ENCODE measurements at regions not wholly inside any gene's neighbourhood (a gene's known extent, or its start where the extent isn't known, plus 50 kb on each side); places are given as distances from the start of the nearest gene placed in this dataset.

DNA sequence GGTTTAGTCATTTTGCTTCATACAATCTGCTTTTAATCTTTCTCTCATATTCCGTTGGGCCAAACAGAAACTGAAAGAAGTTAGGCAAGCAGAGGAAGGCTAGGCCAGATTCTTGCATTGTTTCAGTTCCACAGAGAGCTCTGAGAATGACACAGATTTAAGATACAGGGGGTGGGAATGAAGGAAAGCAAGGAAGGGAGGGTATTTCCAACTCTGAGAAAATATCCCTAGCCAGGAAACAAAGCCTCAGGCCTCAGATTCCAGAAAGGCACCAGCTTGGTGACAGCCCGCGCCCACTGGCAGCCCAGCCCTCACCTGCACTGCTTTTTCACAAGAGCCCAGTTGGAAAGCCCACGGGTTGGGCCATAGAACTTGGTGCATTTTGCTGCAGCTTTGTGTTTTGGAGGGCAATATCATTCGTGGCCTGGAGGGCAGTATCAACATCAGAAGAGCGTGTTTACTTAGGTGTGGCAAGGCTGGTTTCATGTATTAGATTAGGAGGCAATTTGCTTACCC lies 63.5 kb downstream of the ENC1 start:
- no peak overlapping the region; the same call in 1 of the 2 replicates for H3K4me3 ChIP-seq (ENCODE audit: low read length)
- TF ChIP-seq ZNF274 (IDR thresholded peaks at IDR 0.05; ENCODE audit: low read depth, low read length), result no peak

DNA sequence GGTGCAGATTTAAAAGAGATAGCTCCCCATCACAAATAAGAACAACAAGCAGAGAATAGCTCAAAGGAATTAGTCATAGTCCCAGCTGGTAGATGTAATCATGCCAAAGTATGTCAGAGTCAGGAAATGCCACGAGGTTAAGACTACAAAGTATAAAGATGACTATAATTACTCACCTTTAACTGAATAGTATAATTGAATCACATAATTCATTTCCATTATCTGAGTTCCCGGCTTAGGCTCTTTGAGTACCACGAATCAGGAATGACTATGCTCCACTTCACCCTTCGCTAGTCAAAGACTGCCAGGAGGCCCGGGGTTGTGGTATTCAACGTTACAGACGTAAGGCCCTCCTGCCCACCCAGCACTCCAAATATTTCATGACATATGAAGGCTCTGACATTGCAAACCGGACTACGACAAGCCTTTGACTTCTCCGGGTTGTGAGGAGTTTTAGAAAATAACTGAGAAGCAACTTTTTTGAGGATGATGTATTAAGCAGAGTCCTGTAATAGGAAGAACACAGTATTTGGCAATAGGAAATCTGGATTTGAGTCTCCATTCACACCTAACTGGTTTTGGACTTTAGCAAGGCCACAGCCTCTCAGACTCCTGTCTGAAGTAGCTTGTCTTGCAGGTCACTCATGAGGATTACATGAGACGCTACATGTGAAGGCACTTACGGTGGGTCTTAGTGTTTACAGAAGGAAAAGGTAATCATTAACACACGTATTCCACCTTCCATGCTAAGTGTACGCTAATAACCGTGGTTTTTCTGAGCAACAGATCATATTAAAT lies 64.6 kb downstream of the ENC1 start:
- TF ChIP-seq ZNF274 (IDR thresholded peaks at IDR 0.05; ENCODE audit: low read depth, low read length), result no peak
- no peak overlapping the region for H3K4me3 ChIP-seq (ENCODE audit: low read length)

DNA sequence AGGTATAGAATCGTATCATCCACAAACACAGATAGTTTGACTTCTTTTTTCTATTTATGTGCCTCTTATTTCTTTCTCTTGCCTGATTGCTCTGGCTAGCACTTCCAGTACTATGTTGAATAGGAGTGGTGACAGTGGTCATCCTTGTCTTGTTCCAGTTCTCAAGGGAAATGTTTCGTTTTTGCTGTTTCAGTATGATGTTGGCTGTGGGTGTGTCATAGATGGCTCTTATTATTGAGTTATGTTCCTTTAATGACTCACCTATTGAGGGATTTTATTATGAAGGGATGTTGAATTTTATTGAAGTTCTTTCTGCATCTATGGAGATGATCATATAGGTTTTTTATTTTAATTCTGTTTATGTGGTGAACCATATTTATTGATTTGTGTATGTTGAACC lies 70.3 kb downstream of the ENC1 start:
- H3K4me3 ChIP-seq (ENCODE audit: low read length), result no peak overlapping the region
- no peak for TF ChIP-seq ZNF274 (IDR thresholded peaks at IDR 0.05; ENCODE audit: low read depth, low read length)

DNA sequence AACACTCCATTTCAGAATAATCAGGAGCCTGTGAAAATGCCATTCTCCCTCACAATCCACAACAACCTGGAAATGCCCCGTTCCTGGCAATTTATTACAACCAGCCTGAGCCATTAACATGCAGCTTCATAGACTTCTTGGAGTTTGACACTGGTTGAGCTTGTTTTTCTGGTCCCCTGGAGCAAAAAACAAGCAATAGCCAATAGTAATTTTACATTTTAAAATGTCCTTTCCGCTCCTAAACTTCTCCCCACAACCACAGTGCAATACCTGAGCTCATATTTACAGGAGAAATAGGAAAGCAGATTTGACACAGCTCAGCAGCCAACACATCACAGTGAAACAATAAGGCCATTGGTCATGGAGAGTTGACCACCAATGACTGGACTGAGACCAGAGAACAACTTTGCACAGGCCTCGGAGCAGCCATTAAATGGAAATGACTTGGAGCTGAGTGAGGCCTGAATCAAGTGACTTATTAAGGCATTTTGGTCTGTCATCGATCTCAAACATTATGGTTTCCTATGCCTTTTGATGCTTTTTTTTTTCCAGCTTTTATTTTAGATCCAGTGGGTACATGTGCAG lies 73.0 kb downstream of the ENC1 start:
- no peak for TF ChIP-seq ZNF274 (IDR thresholded peaks at IDR 0.05; ENCODE audit: low read depth, low read length)
- no peak overlapping the region for H3K4me3 ChIP-seq (ENCODE audit: low read length)

DNA sequence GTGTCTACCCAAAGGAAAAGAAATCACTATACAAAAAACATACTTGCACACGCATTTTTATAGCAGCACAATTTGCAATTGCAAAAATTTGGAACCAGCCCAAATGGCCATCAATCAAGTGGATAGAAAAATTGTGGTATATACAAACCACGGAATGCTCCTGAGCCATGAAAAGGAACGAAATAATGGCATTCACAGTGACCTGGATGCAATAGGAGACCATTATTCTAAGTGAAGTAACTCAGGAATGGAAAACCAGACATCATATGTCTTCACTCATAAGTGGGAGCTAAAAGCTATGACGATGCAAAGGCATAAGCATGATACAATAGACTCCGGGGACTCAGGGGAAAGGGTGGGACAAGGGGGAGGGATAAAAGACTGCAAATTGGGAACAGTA lies 78.4 kb downstream of the ENC1 start:
- no peak for TF ChIP-seq ZNF274 (IDR thresholded peaks at IDR 0.05; ENCODE audit: low read depth, low read length)
- no peak overlapping the region for H3K4me3 ChIP-seq (ENCODE audit: low read length)

DNA sequence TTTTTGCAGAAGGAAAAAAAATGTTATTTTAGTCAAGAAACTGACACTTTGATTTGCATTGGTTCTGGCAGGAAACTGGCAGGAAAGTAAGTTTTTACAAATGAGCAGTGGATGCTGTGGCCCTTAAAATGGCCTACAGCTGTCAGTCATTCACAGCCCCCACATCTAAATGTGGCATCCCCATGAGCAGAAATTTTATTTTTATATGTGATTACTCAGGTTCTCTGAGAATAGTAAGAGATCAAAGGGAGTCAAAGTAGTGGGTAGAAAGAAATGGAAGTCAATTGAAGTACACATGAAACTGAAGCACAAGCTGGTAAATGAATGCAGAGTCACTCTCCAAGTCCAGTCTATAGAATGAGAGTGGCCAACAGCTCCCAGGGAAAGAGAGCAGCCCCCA lies 80.3 kb downstream of the ENC1 start:
- TF ChIP-seq ZNF274 (IDR thresholded peaks at IDR 0.05; ENCODE audit: low read depth, low read length), result no peak
- no peak overlapping the region for H3K4me3 ChIP-seq (ENCODE audit: low read length)

DNA sequence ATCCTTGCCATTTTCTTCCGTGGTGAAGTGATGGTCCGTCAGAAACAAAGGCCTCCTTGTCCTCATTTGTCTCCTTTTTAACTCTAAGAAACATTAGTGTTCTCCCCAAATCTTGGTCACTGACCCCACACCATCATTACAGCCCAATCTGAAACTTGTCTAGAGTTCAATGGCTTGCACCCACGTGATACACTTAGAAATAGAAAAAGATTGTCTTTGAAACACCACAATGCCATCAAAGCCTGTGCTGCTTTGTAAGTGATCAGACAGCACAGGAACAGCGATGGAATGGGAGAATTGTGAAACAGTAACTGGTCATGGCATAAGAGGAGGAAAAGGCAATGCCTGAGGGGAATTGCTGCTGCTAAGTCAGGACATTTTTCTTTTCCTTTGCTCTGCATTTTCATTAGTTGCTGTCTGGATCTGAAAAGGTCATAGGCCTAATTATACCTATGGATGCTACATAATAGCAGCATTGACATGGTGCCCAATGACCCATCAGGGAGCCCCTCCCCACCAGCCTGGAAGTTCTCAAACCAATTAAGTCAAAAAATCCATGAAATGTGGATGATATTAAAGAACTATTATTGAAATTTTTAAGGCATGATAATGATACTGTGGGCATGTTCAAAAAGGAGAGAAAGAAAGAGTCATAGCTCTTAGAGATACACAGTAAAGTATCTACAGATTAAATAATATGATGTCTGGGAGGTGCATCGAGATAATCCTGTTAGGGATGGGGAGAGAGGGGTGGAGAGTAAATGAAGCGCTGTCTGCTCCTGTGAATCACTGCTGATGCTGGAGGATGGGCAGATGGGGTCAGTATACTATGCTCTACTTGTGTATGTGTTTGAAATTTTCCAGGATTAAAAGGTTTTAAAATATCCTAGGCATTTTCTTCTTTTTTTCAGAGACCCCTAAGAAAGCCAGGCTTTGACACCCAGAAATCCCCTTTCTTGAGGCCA lies 83.6 kb downstream of the ENC1 start:
- H3K4me3 ChIP-seq (ENCODE audit: low read length), result no peak overlapping the region
- TF ChIP-seq ZNF274 (IDR thresholded peaks at IDR 0.05; ENCODE audit: low read depth, low read length), result no peak

DNA sequence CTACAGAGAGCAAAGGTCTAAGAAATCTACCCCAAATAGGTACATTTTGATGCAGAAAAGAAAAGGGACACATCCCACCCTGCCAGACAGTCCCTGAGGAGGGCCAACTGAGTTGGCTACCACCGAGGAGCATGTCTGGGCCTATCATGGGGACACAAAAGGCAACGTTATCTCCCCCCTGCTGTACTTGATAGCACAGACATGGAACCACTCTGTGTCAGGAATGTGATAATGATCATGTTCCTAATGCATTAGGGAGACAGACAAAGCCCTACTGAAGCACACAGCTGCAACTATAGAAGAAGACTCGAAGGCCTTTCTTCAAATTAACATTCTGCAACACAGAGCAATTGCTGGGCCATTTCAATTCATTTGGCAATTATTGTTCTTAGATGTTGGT lies 84.5 kb downstream of the ENC1 start:
- no peak overlapping the region for H3K4me3 ChIP-seq (ENCODE audit: low read length)
- no peak for TF ChIP-seq ZNF274 (IDR thresholded peaks at IDR 0.05; ENCODE audit: low read depth, low read length)

DNA sequence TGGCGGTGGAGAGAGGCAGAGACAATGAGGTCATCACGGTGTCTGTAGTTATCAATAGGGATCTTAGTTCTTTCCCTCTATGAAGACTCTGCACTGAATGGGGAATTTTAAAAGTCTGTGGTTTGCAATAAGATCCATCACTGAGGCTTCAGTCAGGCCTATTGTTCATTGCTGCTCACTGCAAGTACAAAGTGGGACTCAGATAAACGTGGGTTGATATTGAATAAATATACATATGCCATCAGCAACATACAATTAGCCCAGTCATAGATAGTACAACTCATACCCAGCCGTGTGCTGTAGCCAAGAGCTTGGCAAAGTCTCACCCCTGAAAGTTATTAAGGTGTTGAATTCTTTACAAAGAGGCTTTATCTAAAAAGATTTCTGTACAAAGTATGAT lies 88.4 kb downstream of the ENC1 start:
- H3K4me3 ChIP-seq (ENCODE audit: low read length), result no peak overlapping the region
- no peak for TF ChIP-seq ZNF274 (IDR thresholded peaks at IDR 0.05; ENCODE audit: low read depth, low read length)

DNA sequence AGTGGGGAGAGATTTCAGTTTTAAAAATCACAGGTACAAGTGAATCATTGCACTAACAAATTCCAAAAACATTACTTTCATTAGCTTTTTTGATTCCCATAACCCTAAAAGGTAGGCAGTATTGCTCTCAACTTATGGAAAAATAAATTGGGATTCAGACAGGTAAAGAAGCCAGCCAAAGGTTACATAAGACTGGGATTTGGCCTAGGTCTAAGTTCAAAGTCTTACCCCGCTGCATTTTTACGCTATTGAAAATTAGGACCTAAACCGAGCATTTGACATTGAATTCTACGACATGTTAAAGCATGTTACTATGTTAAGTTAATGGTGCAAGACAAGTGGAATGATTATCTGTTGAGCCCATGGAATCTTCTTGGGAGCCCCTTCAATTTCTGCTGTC lies 89.6 kb downstream of the ENC1 start:
- TF ChIP-seq ZNF274 (IDR thresholded peaks at IDR 0.05; ENCODE audit: low read depth, low read length), result no peak
- H3K4me3 ChIP-seq (ENCODE audit: low read length), result no peak overlapping the region

DNA sequence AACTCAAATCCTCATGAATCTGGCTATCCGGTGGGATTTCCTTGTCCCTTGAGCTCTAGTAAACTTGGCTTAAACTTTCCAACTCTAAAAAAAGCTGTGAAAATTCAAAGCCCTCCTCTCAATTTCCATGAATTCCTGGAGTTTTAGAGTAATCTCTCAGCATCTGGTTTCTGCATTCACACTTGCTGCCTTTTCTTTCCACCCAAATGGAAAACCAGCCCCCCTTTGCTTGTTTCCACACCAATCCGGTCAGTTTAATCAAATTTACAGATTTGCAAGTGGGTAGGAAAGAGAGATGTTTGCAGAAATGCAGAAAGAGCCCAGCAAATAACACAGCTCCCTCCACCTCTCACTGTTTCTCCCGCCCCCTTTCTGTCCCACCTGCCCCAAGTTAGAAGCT lies 91.1 kb downstream of the ENC1 start:
- no peak for TF ChIP-seq ZNF274 (IDR thresholded peaks at IDR 0.05; ENCODE audit: low read depth, low read length)
- no peak overlapping the region for H3K4me3 ChIP-seq (ENCODE audit: low read length)

DNA sequence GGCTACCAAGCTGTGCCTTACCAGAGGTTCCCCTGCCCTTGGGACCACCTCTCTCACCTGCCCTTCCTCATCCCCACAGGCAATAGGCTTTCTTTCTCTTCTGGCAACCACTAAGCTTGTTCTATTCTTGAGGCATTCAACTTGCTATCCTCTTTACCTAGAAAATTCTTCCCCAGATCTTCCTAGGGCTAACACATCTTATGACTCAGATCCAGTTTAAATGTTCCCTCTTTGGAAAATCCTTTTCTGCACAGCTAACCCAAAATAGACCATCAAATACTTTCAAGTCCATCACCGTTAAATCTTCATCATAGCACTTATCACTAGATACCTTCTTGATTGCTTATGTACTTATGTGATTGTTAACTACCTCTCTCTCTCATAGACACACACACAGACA lies 93.7 kb downstream of the ENC1 start:
- H3K4me3 ChIP-seq (ENCODE audit: low read length), result no peak overlapping the region
- no peak for TF ChIP-seq ZNF274 (IDR thresholded peaks at IDR 0.05; ENCODE audit: low read depth, low read length)

DNA sequence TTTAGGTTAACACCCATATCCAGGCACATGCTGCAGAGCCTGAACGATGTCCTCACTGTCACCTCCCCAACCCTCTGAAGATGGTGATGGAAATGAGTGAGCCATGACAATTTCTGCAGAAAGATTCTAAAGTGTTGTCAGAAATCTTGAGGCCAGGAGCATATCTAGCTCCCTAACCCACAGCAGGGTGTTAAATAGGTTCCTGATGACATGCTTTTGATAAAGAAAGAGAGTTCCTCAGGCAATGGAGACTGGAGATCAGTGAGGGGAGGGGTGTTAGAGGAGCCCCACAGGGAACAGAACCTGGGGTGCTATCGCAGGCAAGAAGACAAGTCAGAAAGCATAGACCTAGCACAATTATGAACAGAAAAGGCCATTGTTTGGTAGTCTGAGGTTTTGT lies 95.7 kb downstream of the ENC1 start:
- H3K4me3 ChIP-seq (ENCODE audit: low read length), result no peak overlapping the region
- no peak for TF ChIP-seq ZNF274 (IDR thresholded peaks at IDR 0.05; ENCODE audit: low read depth, low read length)
